Stimulated activated CD4-positive, alpha-beta T cell treated with anti-CD3 and anti-CD28 coated beads, Interleukin-2, amount 100 ng/mL, for 4 hours (primary cell): ENCODE measurements at regions not wholly inside any gene's neighbourhood (a gene's known extent, or its start where the extent isn't known, plus 50 kb on each side); places are given as distances from the start of the nearest gene placed in this dataset.
"Not testable (repeated sequence)": the region's sequence is repeated elsewhere in the genome, so short reads cannot be mapped to it uniquely, and the experiment has no call there.

Experiments used
- DNase-seq: peaks from one replicate; pipeline ENCODE4 v3.0.0-alpha.2; 2020; ENCODE audit warnings: low read depth

GRCh38 chr18:1296237-1296636 is 391.6 kb downstream of the ADCYAP1 start:
- no peak for DNase-seq

DNA sequence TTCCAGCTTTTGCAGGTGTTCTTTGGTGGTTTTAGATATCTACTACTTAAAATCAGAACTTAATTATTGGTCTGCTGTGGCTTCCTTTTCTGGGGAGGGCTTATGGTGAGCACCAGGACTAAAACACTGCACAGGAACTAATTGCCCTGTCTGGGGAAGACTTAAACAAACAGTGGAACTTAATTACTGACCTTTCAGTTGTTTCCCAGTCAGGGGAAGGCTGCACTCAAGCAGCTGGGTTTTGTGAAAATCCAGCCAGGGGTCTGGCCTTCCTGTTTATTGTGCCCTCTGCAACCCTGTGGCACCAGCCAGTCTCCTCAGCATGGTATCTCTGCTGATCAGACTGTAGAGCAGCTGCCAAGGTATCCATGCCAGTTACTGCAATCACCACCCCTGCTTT is 398.2 kb downstream of the ADCYAP1 start:
- DNase-seq: no peak

DNA sequence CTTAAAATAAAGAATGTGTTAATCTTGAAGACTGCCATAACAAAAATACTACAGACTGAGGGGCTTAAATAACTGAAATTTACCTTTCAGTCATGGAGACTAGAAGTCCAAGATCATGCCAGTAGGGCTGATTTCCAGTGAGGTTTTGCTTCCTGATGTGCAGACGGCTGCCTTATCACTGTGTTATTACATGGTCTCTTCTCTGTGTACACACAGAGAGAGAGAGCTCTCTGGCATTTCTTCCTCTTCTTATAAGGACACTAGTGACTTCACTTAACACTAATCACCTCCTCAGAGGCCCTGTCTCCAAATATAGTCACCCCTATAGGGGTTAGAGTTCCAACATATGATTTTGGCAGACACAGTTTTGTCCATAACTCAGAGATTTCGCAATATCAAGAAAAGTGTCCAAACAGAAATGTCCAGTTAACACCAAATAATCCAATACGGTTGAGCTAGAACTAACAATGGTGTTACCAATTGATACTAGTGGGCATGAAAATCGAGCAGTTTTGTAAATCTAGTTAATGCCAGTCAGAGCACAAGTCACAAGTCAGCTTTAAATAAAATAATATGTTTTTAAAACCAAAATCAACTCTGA is 399.8 kb downstream of the ADCYAP1 start:
- DNase-seq: no peak

GRCh38 chr18:1306641-1307040 is 402.0 kb downstream of the ADCYAP1 start:
- DNase-seq: no peak

DNA sequence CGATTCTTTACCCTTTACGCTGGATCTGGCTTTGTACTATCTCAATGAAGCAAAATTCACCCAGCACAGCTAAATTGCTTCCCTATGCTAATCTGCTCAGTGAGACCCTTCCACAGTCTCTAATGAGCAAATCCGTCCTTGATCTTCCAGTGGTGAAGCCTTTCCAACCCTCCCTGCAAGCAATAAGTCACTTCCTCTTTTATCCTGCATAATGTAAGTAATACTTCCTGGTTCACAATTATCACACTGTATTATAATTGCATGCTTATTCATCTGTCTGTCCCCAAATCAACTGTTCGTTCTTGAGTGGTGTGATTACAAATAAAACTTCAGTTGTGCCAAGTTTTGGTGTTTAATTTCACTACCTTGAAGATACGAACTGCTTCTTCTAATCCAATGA is 404.0 kb downstream of the ADCYAP1 start:
- no peak for DNase-seq

- DNase-seq: no peak
These were observed 406.7 kb downstream of the ADCYAP1 start for GRCh38 chr18:1311376-1311775.

GRCh38 chr18:1335345-1335744 is 430.7 kb downstream of the ADCYAP1 start:
- DNase-seq: not testable (repeated sequence)

DNA sequence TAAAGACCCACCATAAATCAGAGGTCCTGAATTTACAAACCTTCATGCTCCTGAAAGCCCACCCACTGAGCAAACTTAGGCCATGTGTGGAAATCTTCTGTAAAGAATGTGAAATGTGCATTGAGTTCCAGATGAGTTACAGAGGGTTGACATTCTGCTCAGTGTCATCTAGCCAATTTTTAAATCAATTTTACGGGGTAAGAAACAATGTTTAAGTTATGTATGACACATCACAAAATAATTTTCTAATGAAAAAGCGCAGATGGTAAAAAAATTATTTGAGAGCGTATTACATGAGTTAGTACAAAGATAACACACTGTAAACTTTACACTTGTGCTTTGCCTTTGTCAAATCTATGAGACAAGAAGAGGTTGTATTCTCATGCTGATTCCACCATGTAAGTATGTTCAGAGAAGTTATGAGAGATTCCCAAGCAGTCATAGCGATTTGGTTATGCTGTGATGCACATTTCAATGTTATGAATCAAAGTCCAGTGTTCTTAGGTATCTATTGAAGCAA is 446.3 kb downstream of the ADCYAP1 start:
- no peak for DNase-seq

GRCh38 chr18:1353025-1353424 is 448.4 kb downstream of the ADCYAP1 start:
- DNase-seq: no peak

DNA sequence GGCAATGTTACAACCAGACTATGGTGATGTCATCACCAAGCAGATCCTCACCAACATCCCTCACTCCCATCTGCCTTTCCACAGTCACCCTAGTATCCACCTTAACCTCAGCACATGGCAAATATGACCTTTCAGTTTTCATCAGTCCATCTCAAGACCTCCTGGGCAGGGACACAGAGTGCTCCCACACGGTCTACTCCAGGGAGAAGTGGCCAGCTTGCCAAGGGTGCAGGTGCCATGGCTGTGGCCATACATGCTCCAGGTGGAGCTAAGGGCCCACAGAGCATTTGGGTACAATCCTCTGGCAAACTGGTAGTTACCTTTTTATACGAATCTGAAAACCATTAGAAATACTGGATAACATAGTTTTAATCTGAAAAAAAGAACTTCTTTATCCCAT is 453.1 kb downstream of the ADCYAP1 start:
- no peak for DNase-seq

DNA sequence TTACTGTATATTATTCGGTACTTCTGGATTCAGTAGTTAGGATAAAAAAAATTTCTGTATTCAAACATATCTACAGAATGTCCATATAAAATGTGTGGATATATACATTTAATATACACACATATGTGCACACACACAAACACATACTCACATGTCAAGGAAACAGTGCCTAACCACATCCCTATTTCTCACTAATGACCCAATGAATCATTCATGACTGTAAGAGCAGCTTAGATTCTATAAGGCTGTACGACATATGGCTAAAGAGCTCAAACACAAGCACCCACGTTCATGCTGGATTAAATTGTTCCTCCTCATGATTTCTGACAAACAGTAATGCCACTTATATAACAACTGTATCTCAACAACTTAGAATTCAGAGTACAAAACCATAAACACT is 457.3 kb downstream of the ADCYAP1 start:
- no peak for DNase-seq

DNA sequence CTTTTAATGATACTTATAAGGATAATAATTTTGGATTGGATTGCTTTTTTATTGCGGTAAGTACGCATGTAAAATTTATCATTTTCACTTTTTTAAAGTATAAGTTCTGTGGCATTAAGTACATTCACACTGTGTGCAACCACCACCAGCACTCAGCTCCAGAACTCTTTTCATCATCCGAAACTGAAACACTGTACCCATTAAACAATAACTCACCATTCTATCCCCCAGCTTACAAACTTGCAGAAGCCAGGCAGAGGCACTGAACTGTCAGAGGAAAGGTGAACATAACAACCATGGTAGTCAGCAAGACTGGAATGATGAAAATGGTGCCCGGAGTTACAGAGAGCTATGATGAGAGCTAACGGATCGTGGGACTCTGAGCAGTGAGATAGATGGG is 465.9 kb downstream of the ADCYAP1 start:
- no peak for DNase-seq

- no peak for DNase-seq
These were observed 467.1 kb downstream of the ADCYAP1 start for GRCh38 chr18:1371724-1372123.

- DNase-seq: no peak
These were observed 478.8 kb downstream of the ADCYAP1 start for GRCh38 chr18:1383465-1383864.

DNA sequence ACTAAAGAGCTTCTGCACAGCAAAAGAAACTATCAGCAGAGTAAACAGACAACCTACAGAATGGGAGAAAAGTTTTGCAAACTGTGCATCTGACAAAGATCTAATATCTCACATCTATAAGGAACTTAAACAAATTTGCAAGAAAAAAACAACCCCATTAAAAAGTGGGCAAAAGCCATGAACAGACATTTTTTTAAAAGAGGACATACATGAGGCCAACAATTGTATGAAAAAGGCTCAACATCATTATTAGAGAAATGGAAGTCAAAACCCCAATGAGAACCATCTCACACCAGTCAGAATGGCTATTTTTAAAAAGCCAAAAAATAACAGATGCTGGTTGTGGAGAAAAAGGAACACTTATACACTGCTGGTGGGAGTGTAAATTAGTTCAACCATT is 483.8 kb downstream of the ADCYAP1 start:
- not testable (repeated sequence) for DNase-seq

DNA sequence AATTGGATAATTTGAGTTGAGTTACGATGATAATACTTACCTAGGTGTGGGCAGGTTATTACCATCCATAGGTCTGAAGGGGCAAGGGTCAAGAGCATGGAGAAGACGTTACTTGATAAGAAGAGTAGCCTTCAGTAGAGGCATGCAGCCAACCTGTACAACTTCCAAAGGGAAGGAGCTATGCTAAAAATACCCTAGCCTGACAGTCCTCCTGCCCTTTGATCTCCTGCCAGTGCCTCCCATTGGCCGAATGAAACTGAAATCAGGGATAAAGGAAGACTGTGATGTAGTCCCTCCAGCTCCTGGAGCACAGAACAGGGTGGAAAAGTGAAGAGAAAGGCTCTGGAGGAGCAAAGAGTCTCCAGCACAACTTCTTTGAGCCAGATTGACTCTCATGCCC is 487.4 kb downstream of the ADCYAP1 start:
- no peak for DNase-seq

- no peak for DNase-seq
These were observed 488.4 kb downstream of the ADCYAP1 start for GRCh38 chr18:1392865-1393734.

- no peak for DNase-seq
These were observed 489.3 kb downstream of the ADCYAP1 start for GRCh38 chr18:1393929-1394328.

DNA sequence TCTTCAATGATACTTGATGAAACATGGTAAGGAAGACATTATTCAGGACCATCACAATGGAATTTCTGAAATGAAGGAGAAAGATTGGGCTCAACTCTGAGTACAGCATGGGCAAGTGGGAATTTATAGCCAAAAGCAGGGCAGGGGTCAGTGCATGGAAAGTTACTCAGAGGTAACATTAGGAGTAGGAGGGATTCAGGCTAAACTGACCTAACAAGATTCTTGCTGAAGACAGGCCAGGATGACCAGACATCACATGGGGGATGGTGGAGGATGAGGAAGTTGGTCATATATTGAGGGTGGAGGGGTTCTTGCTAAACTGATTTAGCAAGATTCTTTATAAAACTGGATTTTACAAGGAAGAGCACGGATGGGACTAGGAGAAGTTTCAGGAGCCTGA is 489.8 kb downstream of the ADCYAP1 start:
- DNase-seq: no peak

GRCh38 chr18:1394966-1395365 is 490.3 kb downstream of the ADCYAP1 start:
- no peak for DNase-seq

- DNase-seq: no peak
These were observed 503.7 kb downstream of the ADCYAP1 start for GRCh38 chr18:1408376-1408775.

DNA sequence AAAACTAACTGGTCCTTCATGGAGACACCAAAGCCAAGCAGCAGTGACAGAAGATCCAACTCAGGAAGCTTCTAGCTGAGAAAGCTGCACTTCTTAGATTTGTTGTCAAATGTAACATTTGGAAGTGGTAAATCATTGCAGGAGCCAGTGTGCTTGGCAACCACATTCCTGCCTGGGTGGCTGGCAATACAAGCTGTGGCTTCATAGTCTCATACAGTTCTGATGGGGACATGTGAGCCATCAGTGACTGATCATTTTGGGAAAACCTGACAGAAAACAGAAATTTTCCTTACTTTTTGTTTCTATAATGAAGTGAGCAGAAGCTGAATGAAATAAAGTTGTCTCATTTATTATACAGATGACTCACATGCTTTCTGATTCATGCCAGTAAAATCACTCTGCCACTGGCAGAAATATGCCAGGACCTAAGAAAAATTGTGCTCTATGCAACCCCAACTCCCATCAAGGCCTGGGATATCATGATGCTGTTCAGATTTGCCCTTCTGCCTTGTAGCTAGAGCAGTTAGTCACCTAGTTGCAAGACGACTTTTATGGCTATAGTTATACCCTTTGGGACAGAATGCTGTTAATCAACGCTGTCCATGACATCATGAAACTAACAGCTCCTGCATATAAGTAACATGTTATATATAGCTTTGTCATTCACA is 508.1 kb downstream of the ADCYAP1 start:
- DNase-seq: no peak

DNA sequence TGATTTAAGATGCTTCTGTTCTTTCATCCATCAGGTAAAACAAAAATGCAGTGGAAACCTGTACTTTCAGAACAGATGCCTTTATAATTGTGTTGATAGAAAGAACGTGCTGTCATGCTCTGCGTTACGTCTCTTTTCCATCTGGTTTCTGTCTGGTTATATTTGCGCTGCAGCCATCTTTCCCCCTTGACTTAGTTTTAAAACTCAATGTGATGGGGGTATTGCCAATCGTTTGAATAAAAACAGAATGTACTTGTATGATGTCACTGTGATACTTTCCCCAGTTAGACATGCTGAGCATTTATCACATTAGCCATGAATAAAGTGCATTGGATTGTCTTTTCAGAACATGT is 508.6 kb downstream of the ADCYAP1 start:
- no peak for DNase-seq
